Liver (tissue), 8 donors: ENCODE measurements at regions not wholly inside any gene's neighbourhood (a gene's known extent, or its start where the extent isn't known, plus 50 kb on each side); places are given as distances from the start of the nearest gene placed in this dataset.

ENCODE experiments used
- DNase-seq: peaks from one replicate; pipeline ENCODE4 v3.0.0-alpha.2; 2017; ENCODE audit warnings: low spot score
- H3K27ac ChIP-seq, 2 donors: one replicate each; pipeline ENCODE4 v1.7.0; 2013; ENCODE audit warnings: inconsistent platforms in 2 of 2, low read length in 2 of 2, control low read depth in 1 of 2, low read depth in 1 of 2, mild to moderate bottlenecking in 1 of 2
- H3K27me3 ChIP-seq, 4 donors: one replicate each; pipeline versions ENCODE4 v1.6.1 to v1.7.0; 2013; ENCODE audit warnings: low read length in 3 of 4, inconsistent platforms in 1 of 4, mild to moderate bottlenecking in 1 of 4, moderate library complexity in 1 of 4; ENCODE audit not compliant: control insufficient read depth in 4 of 4, insufficient read depth in 4 of 4
- H3K36me3 ChIP-seq, 4 donors: one replicate each; pipeline versions ENCODE4 v1.6.1 to v1.7.0; 2013; ENCODE audit warnings: low read length in 3 of 4, mild to moderate bottlenecking in 3 of 4, low read depth in 1 of 4, moderate library complexity in 1 of 4; ENCODE audit not compliant: control insufficient read depth in 4 of 4, insufficient read depth in 3 of 4
- H3K4me1 ChIP-seq, 4 donors: one replicate each; pipeline versions ENCODE4 v1.6.1 to v1.7.0; 2013; ENCODE audit warnings: low read length in 3 of 4, mild to moderate bottlenecking in 3 of 4, moderate library complexity in 1 of 4; ENCODE audit not compliant: control insufficient read depth in 4 of 4, insufficient read depth in 4 of 4
- H3K4me3 ChIP-seq, 3 donors: one replicate each; pipeline versions ENCODE4 v1.6.1 to v1.7.0; 2013; ENCODE audit warnings: low read length in 3 of 3, control low read depth in 1 of 3, low read depth in 1 of 3, mild to moderate bottlenecking in 1 of 3
- H3K9ac ChIP-seq, 2 donors: one replicate each; pipeline ENCODE4 v1.7.0; 2013; ENCODE audit warnings: low read length in 2 of 2, mild to moderate bottlenecking in 2 of 2, moderate library complexity in 2 of 2, control low read depth in 1 of 2, low read depth in 1 of 2
- H3K9me3 ChIP-seq, 4 donors: one replicate each; pipeline versions ENCODE4 v1.6.1 to v1.7.0; 2013; ENCODE audit warnings: low read length in 3 of 4; ENCODE audit not compliant: control insufficient read depth in 4 of 4
- ATF3 ChIP-seq: IDR thresholded peaks from 2 replicates; pipeline ENCODE4 v1.6.1; 2016; ENCODE audit warnings: antibody characterized with exemption
- CTCF ChIP-seq: fragments of 150-350 bp; IDR thresholded peaks from 2 replicates; pipeline ENCODE4 v1.5.1; 2017; ENCODE audit warnings: improper control_type of control experiment, low read depth, low read length; ENCODE audit not compliant: missing input control
- EGR1 ChIP-seq, 2 donors: IDR thresholded peaks; 2 replicates each; pipeline ENCODE4 v1.6.1; 2016 to 2018; ENCODE audit warnings: antibody characterized with exemption in 2 of 2, low read depth in 2 of 2
- FOXA1 ChIP-seq: IDR thresholded peaks from 2 replicates; pipeline ENCODE4 v1.6.1; 2016; ENCODE audit warnings: antibody characterized with exemption
- FOXA2 ChIP-seq: IDR thresholded peaks from 2 replicates; pipeline ENCODE4 v1.6.1; 2016; ENCODE audit warnings: antibody characterized with exemption
- GABPA ChIP-seq, 2 donors: IDR thresholded peaks in 1 of 2; conservative IDR thresholded peaks in 1 of 2; 2 replicates each; pipeline ENCODE4 v1.6.1; 2016; ENCODE audit warnings: antibody characterized with exemption in 2 of 2, mild to moderate bottlenecking in 1 of 2, moderate library complexity in 1 of 2
- HNF4A ChIP-seq, 2 donors: conservative IDR thresholded peaks; 2 replicates each; pipeline ENCODE4 v1.6.1; 2016; ENCODE audit warnings: antibody characterized with exemption in 2 of 2, mild to moderate bottlenecking in 2 of 2
- HNF4G ChIP-seq: IDR thresholded peaks from 2 replicates; pipeline ENCODE4 v1.6.1; 2016; ENCODE audit warnings: antibody characterized with exemption
- JUND ChIP-seq, 2 donors: IDR thresholded peaks; 2 replicates each; pipeline ENCODE4 v1.6.1; 2016; ENCODE audit warnings: antibody characterized with exemption in 2 of 2
- MAX ChIP-seq: IDR thresholded peaks from 2 replicates; pipeline ENCODE4 v1.6.1; 2016; ENCODE audit warnings: antibody characterized with exemption
- NR2F2 ChIP-seq: IDR thresholded peaks from 2 replicates; pipeline ENCODE4 v1.6.1; 2016; ENCODE audit warnings: antibody characterized with exemption
- RAD21 ChIP-seq, 2 donors: IDR thresholded peaks; 2 replicates each; pipeline ENCODE4 v1.6.1; 2016; ENCODE audit warnings: antibody characterized with exemption in 2 of 2, mild to moderate bottlenecking in 2 of 2
- REST ChIP-seq: IDR thresholded peaks from 2 replicates; pipeline ENCODE4 v1.6.1; 2016; ENCODE audit warnings: antibody characterized with exemption, mild to moderate bottlenecking
- RXRA ChIP-seq, 2 donors: IDR thresholded peaks; 2 replicates each; pipeline ENCODE4 v1.6.1; 2017 to 2018; ENCODE audit warnings: antibody characterized with exemption in 2 of 2, mild to moderate bottlenecking in 1 of 2
- SP1 ChIP-seq: IDR thresholded peaks from 2 replicates; pipeline ENCODE4 v1.6.1; 2018; ENCODE audit warnings: antibody characterized with exemption, mild to moderate bottlenecking
- TAF1 ChIP-seq: conservative IDR thresholded peaks from 2 replicates; pipeline ENCODE4 v1.6.1; 2016; ENCODE audit warnings: antibody characterized with exemption, mild to moderate bottlenecking
- YY1 ChIP-seq: IDR thresholded peaks from 2 replicates; pipeline ENCODE4 v1.6.1; 2016; ENCODE audit warnings: antibody characterized with exemption, mild to moderate bottlenecking
- ZBTB33 ChIP-seq: IDR thresholded peaks from 2 replicates; pipeline ENCODE4 v1.6.1; 2016; ENCODE audit warnings: antibody characterized with exemption
- WGBS: extraction: QIAGEN DNeasy Blood & Tissue Kit; methylation state at CpG from one replicate; pipeline ENCODE4 v1.1.7; 2013; 5-methylcytosine and 5-hydroxymethylcytosine counted together
- donor health status: healthy.
- donor health status: healthy.
- donor health status: healthy.
- donor health status: healthy.
- donor health status: healthy.

GRCh38 chr20:60466687-60467022, 508.4 kb downstream of the CDH26 start:
- Histone ChIP-seq H3K9ac (no peak overlapping the region), H3K27ac (no peak overlapping the region), H3K27me3 (peaks cover 0 to 2% (median 0%) of the 10 kb centered on the region in 4 donors), H3K9me3 (no peaks in the 10 kb centered on the region), H3K4me3 (no peak overlapping the region), H3K4me1 (no peaks in the 10 kb centered on the region), H3K36me3 (no peaks in the 10 kb centered on the region)
- WGBS, result 40% methylated on average over 1 of the region's 1 CpG
- no peak for TF ChIP-seq RXRA (IDR thresholded peaks at IDR 0.05)
- TF ChIP-seq CTCF, result no peak
- no peak for TF ChIP-seq GABPA (IDR thresholded peaks at IDR 0.05 in 1 of 2, conservative IDR thresholded peaks at IDR 0.05 in 1 of 2)
- TF ChIP-seq ZBTB33, result no peak
- DNase-seq, result no peak

- peaks cover 0 to 2% (median 0%) of the 10 kb centered on the region in 4 donors for H3K27me3 ChIP-seq
- no peak overlapping the region for H3K4me3 ChIP-seq
- TF ChIP-seq ATF3 (no peak), MAX (no peak), REST (no peak), EGR1 (IDR thresholded peaks at IDR 0.05; ENCODE audit: low read depth in 2 of 2) (no peak), ZBTB33 (no peak), HNF4A (conservative IDR thresholded peaks at IDR 0.05) (no peak), RXRA (IDR thresholded peaks at IDR 0.05) (no peak), NR2F2 (no peak), RAD21 (IDR thresholded peaks at IDR 0.05) (no peak), FOXA2 (no peak), CTCF (no peak), YY1 (no peak), SP1 (no peak), JUND (IDR thresholded peaks at IDR 0.05) (no peak), TAF1 (no peak), HNF4G (no peak), FOXA1 (no peak)
- H3K9me3 ChIP-seq, result no peaks in the 10 kb centered on the region
- H3K27ac ChIP-seq, result no peak overlapping the region
- WGBS, result 61% methylated on average over 2 of the region's 2 CpGs
- DNase-seq, result no peak
- no peaks in the 10 kb centered on the region for H3K4me1 ChIP-seq
- no peak overlapping the region for H3K9ac ChIP-seq
- no peaks in the 10 kb centered on the region for H3K36me3 ChIP-seq
Observed at GRCh38 chr20:60467078-60467477, 508.9 kb downstream of the CDH26 start.
